ENCODE measurements at regions not wholly inside any gene's neighbourhood (a gene's known extent, or its start where the extent isn't known, plus 50 kb on each side); places are given as distances from the start of the nearest gene placed in this dataset.

DNA sequence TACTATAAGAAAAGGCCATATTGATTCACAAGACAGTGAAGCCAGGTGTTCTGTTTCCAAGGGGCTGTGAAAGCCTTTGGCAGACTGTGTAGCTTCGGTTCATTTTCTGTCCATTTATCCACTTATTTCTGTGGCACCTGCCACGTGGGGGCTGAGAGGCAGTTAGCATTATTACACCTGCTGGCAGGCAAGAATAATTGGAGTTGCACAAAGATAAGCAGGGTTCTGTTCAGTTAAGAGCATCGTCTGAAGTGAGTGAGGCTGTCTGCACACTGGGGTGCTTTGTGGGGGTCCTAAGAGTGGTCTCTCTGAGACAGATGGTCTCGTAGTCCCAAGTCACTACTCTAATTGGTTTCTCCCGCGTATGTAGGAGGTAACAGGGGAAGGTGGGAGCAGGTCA is 60.6 kb upstream of the CCN6 start:
- no peak overlapping the region for H3T11ph ChIP-seq (ENCODE audit: low read length)
- H3K27ac ChIP-seq (ENCODE audit: insufficient read length, low read depth, low read length), result no peak overlapping the region
- no peaks in the 10 kb centered on the region for H3K79me1 ChIP-seq (ENCODE audit: insufficient read depth, low read depth, low read length, poor library complexity, severe bottlenecking)
- H3K14ac ChIP-seq (ENCODE audit: insufficient read depth, low read length), result no peak overlapping the region
- H2BK12ac ChIP-seq (ENCODE audit: insufficient read length, low read depth, low read length), result no peak overlapping the region
- H2AK5ac ChIP-seq (ENCODE audit: insufficient read length, low read length), result no peak overlapping the region
- Mint-ChIP-seq H3K4me3 (no peak overlapping the region), H3K9me3 (peaks cover 0 to 4% of the 10 kb centered on the region in 2 experiments; a peak in 1 of 5 replicates), H3K27me3 (ENCODE audit: low read depth) (peaks cover 6% of the 10 kb centered on the region), H3K4me1 (peaks cover 15 to 17% of the 10 kb centered on the region in 2 experiments), H3K36me3 (ENCODE audit: insufficient read depth in 1 of 3, low read depth in 3 of 3) (no peaks in the 10 kb centered on the region; a peak in 1 of 7 replicates), H3K27ac (no peak overlapping the region; a peak in 1 of 7 replicates)
- TF ChIP-seq, protein P1, sequence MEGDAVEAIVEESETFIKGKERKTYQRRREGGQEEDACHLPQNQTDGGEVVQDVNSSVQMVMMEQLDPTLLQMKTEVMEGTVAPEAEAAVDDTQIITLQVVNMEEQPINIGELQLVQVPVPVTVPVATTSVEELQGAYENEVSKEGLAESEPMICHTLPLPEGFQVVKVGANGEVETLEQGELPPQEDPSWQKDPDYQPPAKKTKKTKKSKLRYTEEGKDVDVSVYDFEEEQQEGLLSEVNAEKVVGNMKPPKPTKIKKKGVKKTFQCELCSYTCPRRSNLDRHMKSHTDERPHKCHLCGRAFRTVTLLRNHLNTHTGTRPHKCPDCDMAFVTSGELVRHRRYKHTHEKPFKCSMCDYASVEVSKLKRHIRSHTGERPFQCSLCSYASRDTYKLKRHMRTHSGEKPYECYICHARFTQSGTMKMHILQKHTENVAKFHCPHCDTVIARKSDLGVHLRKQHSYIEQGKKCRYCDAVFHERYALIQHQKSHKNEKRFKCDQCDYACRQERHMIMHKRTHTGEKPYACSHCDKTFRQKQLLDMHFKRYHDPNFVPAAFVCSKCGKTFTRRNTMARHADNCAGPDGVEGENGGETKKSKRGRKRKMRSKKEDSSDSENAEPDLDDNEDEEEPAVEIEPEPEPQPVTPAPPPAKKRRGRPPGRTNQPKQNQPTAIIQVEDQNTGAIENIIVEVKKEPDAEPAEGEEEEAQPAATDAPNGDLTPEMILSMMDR (conservative IDR thresholded peaks at IDR 0.05), result no peak
- no peak overlapping the region for H2AFZ ChIP-seq (ENCODE audit: low read length)
- no peak overlapping the region for H4K8ac ChIP-seq (replicated peaks; ENCODE audit: insufficient read length, low read depth, low read length)
- H3K4me1 ChIP-seq (ENCODE audit: insufficient read depth, low read length), result no peaks in the 10 kb centered on the region; the same call in 1 of the 2 replicates
- H3K27me3 ChIP-seq (ENCODE audit: insufficient read depth, low read length), result no peaks in the 10 kb centered on the region
- DNase-seq, result no peak
- H3K79me2 ChIP-seq (ENCODE audit: insufficient read depth, low read length), result no peaks in the 10 kb centered on the region
- no peak overlapping the region for H3K23ac ChIP-seq (ENCODE audit: insufficient read length, low read depth, low read length)
- H3K18ac ChIP-seq (ENCODE audit: insufficient read length, low read depth, low read length), result no peak overlapping the region
- no peak overlapping the region for H4K91ac ChIP-seq (ENCODE audit: insufficient read length, low read depth, low read length)
- H2BK20ac ChIP-seq (ENCODE audit: low read depth, low read length, poor library complexity, severe bottlenecking), result no peak overlapping the region
- no peaks in the 10 kb centered on the region for H4K20me1 ChIP-seq (ENCODE audit: control insufficient read depth, insufficient read depth, insufficient read length)
- H3K4me2 ChIP-seq (ENCODE audit: insufficient read depth, insufficient read length, low read length), result no peak overlapping the region
- no peak overlapping the region for H2BK120ac ChIP-seq (ENCODE audit: low read depth, low read length, poor library complexity, severe bottlenecking)
- no peaks in the 10 kb centered on the region for H3K9me3 ChIP-seq (ENCODE audit: control insufficient read depth, low read depth, low read length)
- no peak overlapping the region for H2BK15ac ChIP-seq (ENCODE audit: low read depth, low read length)
- no peak overlapping the region for H3K9ac ChIP-seq (ENCODE audit: extremely low read depth, insufficient read length, low read length)
- H3K4ac ChIP-seq (ENCODE audit: low read depth, low read length), result no peak overlapping the region
- no CpG with 5 or more reads among the region's 6 CpGs for WGBS (ENCODE audit: extremely low coverage, insufficient read length, low lambda C conversion rate)
- no peak overlapping the region for H4K5ac ChIP-seq (ENCODE audit: insufficient read length, low read depth, low read length)
- no peak overlapping the region for H2BK5ac ChIP-seq (ENCODE audit: insufficient read length, low read length)
- no peak overlapping the region for H3K56ac ChIP-seq (ENCODE audit: insufficient read length, low read depth, low read length)
- no peaks in the 10 kb centered on the region for H3K23me2 ChIP-seq (ENCODE audit: insufficient read length, low read depth, low read length, poor library complexity, severe bottlenecking)

All from H9 (cell line).